Erythroblast (primary cell): ENCODE measurements at regions not wholly inside any gene's neighbourhood (a gene's known extent, or its start where the extent isn't known, plus 50 kb on each side); places are given as distances from the start of the nearest gene placed in this dataset.

ENCODE experiments used
- GATA1 ChIP-seq: IDR thresholded peaks from 2 replicates; pipeline ENCODE4 v1.6.1; 2011; ENCODE audit warnings: low read depth, mild to moderate bottlenecking, control low read depth, low read length, moderate library complexity
- POLR2A ChIP-seq: IDR thresholded peaks from 2 replicates; pipeline ENCODE4 v1.6.1; 2011; ENCODE audit warnings: mild to moderate bottlenecking, low read length

DNA sequence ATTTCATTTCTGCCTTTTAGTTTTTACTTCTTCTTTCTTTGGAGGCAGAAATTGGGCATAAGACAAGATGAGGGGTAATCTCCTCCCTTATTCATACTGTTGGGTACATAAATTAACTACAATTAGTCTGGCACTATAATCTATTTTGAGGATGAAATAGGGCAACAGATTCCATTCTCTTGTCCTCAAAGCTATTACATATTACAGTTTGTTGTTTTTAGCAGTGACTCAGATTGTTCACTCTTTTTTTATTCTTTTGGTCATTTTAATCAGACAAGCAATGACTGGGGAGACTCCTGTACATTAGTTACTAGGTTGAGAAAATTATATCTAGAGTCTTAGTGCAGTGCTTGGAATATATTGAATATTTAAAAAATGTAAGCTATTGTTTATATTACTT lies 556.0 kb downstream of the OTOL1 start:
- TF ChIP-seq POLR2A (no peak), GATA1 (no peak)
